Neutrophil (primary cell): ENCODE measurements at regions not wholly inside any gene's neighbourhood (a gene's known extent, or its start where the extent isn't known, plus 50 kb on each side); places are given as distances from the start of the nearest gene placed in this dataset.

Source experiments
- H3K27ac ChIP-seq: fragments of 200-600 bp; sonication (generic); 2 replicates; pipeline ENCODE4 v1.5.1; 2016; ENCODE audit warnings: mild to moderate bottlenecking, moderate library complexity
- H3K27me3 ChIP-seq: fragments of 200-600 bp; sonication (generic); 2 replicates; pipeline ENCODE4 v1.6.0; 2016; ENCODE audit warnings: mild to moderate bottlenecking
- H3K36me3 ChIP-seq: fragments of 200-600 bp; sonication (generic); 2 replicates; pipeline ENCODE4 v1.5.1; 2017
- H3K4me1 ChIP-seq, 2 experiments: fragments of 200-600 bp in 1 of 2; sonication (generic) in 1 of 2; 1 replicate in 1 of 2; 2 replicates in 1 of 2; pipeline versions ENCODE4 v1.5.1 to v1.6.1; 2013 to 2016; ENCODE audit warnings: low read depth in 1 of 2, low read length in 1 of 2, mild to moderate bottlenecking in 1 of 2, moderate library complexity in 1 of 2; ENCODE audit not compliant: control insufficient read depth in 1 of 2, insufficient read depth in 1 of 2
- H3K4me3 ChIP-seq, 2 experiments: fragments of 200-600 bp in 1 of 2; sonication (generic) in 1 of 2; 1 replicate in 1 of 2; 2 replicates in 1 of 2; pipeline ENCODE4 v1.5.1; 2013 to 2016; ENCODE audit warnings: low read depth in 1 of 2, low read length in 1 of 2, mild to moderate bottlenecking in 1 of 2, moderate library complexity in 1 of 2
- H3K9me3 ChIP-seq: fragments of 200-600 bp; sonication (generic); 2 replicates; pipeline ENCODE4 v1.5.1; 2016
- TF ChIP-seq, protein P1 (sequence below): fragments of 200-600 bp; sonication (generic); IDR thresholded peaks from 2 replicates; pipeline ENCODE4 v1.5.1; 2016; ENCODE audit warnings: antibody characterized with exemption

DNA sequence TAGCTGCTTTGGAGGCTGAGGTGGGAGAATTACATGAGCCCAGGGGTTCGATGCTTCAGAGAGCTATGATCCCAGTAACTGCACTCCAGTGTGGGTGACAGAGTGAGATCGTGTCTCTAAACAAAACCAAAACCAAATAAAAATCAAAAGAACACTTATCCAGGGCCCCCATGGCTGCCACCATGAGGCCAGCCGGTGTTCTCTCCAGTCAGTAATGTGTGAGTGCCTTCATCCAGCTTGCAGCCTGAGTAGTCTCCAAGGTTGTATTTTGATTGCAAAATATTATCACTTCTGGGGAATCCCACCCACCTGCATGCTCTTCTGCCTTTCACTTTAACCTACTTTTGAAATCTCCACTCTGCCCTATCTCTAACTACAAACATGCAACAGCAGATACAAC lies 221.0 kb upstream of the WSB1 start:
- no peak overlapping the region for H3K27ac ChIP-seq
- no peaks in the 10 kb centered on the region for H3K27me3 ChIP-seq
- no peak overlapping the region for H3K4me3 ChIP-seq
- TF ChIP-seq, protein P1, sequence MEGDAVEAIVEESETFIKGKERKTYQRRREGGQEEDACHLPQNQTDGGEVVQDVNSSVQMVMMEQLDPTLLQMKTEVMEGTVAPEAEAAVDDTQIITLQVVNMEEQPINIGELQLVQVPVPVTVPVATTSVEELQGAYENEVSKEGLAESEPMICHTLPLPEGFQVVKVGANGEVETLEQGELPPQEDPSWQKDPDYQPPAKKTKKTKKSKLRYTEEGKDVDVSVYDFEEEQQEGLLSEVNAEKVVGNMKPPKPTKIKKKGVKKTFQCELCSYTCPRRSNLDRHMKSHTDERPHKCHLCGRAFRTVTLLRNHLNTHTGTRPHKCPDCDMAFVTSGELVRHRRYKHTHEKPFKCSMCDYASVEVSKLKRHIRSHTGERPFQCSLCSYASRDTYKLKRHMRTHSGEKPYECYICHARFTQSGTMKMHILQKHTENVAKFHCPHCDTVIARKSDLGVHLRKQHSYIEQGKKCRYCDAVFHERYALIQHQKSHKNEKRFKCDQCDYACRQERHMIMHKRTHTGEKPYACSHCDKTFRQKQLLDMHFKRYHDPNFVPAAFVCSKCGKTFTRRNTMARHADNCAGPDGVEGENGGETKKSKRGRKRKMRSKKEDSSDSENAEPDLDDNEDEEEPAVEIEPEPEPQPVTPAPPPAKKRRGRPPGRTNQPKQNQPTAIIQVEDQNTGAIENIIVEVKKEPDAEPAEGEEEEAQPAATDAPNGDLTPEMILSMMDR, result no peak
- H3K36me3 ChIP-seq, result no peaks in the 10 kb centered on the region
- no peaks in the 10 kb centered on the region for H3K4me1 ChIP-seq
- no peaks in the 10 kb centered on the region for H3K9me3 ChIP-seq

DNA sequence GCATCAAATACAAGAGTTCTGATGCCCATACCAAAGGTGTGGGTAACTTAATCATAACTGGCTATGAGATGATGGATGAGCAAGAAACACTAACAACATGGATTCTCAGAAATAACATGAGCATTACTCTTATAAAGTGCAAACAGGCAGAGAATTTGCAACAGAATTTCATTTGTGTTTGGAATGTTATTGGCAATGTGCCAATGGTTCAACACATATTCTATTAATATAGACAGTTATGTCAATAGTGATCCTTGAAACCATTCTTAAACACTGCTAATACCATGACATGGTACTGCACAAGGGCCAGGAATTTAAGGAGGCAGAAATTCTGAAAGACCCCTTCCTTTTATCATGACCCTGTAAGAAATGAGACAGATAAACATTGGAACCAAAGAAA lies 217.1 kb upstream of the WSB1 start:
- Histone ChIP-seq H3K27ac (no peak overlapping the region), H3K4me3 (no peak overlapping the region), H3K9me3 (no peaks in the 10 kb centered on the region), H3K36me3 (no peaks in the 10 kb centered on the region), H3K27me3 (no peaks in the 10 kb centered on the region), H3K4me1 (no peaks in the 10 kb centered on the region)
- TF ChIP-seq, protein P1, result no peak

DNA sequence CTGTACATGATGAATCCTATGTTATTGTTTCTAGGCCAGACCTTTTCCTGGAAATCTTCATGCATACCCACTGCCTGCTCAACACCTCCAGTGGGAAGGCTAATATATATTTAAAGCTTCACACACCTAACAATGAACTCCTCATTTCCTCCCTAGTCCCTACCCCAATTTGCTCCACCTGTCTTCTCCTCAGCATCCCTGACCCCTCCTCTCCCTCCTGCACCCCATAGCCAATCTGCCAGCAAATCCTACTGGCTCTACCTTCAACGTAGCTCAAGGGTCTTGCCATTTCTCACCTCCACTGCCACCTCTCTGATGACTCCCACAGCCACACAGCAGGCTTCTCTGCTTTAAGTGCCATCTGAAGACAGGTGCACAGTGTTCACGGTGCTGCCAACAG lies 215.6 kb upstream of the WSB1 start:
- H3K27me3 ChIP-seq, result no peaks in the 10 kb centered on the region
- H3K27ac ChIP-seq, result no peak overlapping the region
- TF ChIP-seq, protein P1, result no peak
- H3K36me3 ChIP-seq, result no peaks in the 10 kb centered on the region
- no peaks in the 10 kb centered on the region for H3K9me3 ChIP-seq
- no peak overlapping the region for H3K4me3 ChIP-seq
- H3K4me1 ChIP-seq, result no peaks in the 10 kb centered on the region

DNA sequence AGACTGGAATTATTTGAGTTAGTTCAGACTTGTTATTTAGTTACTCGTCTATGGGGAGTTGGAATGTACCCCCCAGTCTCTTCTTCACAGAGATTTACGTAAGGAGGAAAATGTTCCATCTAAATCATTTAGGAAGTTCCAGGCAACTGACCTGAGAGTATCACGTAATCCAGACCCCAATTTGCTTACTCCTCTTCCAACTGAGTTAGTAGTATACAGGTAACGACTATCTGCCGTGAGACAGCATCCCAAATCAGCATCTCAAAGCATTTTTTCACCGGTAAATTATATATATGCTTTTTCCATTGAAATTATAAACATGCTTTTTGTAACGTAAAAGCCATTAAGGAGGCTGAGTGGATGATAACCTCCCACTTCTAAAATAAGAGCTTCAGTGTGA lies 214.3 kb upstream of the WSB1 start:
- Histone ChIP-seq H3K4me3 (no peak overlapping the region), H3K27ac (no peak overlapping the region), H3K36me3 (no peaks in the 10 kb centered on the region), H3K9me3 (no peaks in the 10 kb centered on the region), H3K27me3 (no peaks in the 10 kb centered on the region), H3K4me1 (no peaks in the 10 kb centered on the region)
- TF ChIP-seq, protein P1, result no peak

DNA sequence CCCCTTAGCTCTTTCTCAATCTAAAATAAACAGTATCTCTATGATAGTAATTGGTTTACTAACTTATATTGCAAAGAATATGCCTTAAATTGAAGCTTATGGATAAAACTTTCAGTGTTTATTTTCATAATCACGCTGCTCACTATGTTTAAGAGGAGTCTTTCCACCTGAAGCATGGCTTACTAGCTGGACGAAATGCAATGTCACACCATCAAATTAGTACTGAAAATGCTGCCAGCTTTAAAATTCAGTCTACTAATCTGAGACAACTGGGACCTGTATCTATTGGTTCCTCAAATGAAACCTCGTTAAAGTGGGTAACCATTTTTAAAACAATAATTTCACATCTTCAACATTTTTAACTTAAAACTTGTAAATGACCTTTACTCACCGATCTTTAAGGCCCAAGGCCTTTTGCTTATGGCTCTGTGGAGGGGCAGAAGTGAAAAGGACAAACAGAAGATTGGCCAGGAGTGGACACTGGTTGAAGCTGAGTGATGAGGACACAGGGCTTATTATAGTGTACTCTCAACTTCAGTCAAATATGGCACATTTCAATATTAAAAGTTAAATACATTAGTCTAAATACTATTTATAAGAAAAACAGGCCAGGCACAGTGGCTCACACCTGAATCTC lies 212.8 kb upstream of the WSB1 start:
- Histone ChIP-seq H3K36me3 (no peaks in the 10 kb centered on the region), H3K9me3 (no peaks in the 10 kb centered on the region), H3K27ac (no peak overlapping the region), H3K4me3 (no peak overlapping the region), H3K27me3 (no peaks in the 10 kb centered on the region), H3K4me1 (no peaks in the 10 kb centered on the region)
- TF ChIP-seq, protein P1, result no peak
